Adrenal gland (tissue), 5 donors: ENCODE measurements at regions not wholly inside any gene's neighbourhood (a gene's known extent, or its start where the extent isn't known, plus 50 kb on each side); places are given as distances from the start of the nearest gene placed in this dataset.

ENCODE experiments used
- POLR2A ChIP-seq, 2 donors: fragments of 450-650 bp; IDR thresholded peaks; one replicate each; pipeline ENCODE4 v1.6.1; 2017; ENCODE audit warnings: antibody characterized with exemption in 2 of 2, mild to moderate bottlenecking in 2 of 2, moderate library complexity in 1 of 2
- TF ChIP-seq, protein P1 (sequence below), 6 experiments: fragments of 450-650 bp in 4 of 6; fragments of 200-600 bp in 2 of 6; sonication (generic) in 1 of 6; IDR thresholded peaks; 1 replicate in 5 of 6; 2 replicates in 1 of 6; pipeline versions ENCODE4 v1.5.1 to v1.8.0; 2016 to 2021; ENCODE audit warnings: antibody characterized with exemption in 6 of 6, mild to moderate bottlenecking in 2 of 6, moderate library complexity in 1 of 6
- donor health status: DM: no; HTN: no; CAD: no.

DNA sequence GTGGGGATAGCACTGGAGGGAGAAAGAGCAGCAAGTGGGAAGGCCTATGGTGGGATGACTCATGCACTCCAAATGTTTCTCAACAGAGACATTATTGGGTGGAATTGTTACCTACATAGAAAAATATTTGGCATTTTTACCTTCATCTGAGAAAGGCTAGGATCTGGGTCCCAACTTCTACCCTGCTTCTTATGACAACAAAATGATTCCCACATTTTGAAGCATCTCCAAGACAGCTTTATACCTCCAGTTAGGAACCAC lies 908.9 kb upstream of the GYPC start:
- TF ChIP-seq, protein P1, sequence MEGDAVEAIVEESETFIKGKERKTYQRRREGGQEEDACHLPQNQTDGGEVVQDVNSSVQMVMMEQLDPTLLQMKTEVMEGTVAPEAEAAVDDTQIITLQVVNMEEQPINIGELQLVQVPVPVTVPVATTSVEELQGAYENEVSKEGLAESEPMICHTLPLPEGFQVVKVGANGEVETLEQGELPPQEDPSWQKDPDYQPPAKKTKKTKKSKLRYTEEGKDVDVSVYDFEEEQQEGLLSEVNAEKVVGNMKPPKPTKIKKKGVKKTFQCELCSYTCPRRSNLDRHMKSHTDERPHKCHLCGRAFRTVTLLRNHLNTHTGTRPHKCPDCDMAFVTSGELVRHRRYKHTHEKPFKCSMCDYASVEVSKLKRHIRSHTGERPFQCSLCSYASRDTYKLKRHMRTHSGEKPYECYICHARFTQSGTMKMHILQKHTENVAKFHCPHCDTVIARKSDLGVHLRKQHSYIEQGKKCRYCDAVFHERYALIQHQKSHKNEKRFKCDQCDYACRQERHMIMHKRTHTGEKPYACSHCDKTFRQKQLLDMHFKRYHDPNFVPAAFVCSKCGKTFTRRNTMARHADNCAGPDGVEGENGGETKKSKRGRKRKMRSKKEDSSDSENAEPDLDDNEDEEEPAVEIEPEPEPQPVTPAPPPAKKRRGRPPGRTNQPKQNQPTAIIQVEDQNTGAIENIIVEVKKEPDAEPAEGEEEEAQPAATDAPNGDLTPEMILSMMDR (IDR thresholded peaks at IDR 0.05) = no peak
- no peak for TF ChIP-seq POLR2A (IDR thresholded peaks at IDR 0.05)
